ENCODE measurements at regions not wholly inside any gene's neighbourhood (a gene's known extent, or its start where the extent isn't known, plus 50 kb on each side); places are given as distances from the start of the nearest gene placed in this dataset.

- no peak for DNase-seq
These were observed 237.5 kb downstream of the ERMARD start for GRCh38 chr6:169988769-169989550.

- DNase-seq = no peak
These were observed 235.6 kb downstream of the ERMARD start for GRCh38 chr6:169986848-169987498.

- DNase-seq = no peak
These were observed 234.9 kb downstream of the ERMARD start for GRCh38 chr6:169986171-169986847.

GRCh38 chr6:169985121-169986015, 233.9 kb downstream of the ERMARD start:
- DNase-seq = no peak

- no peak for DNase-seq
These were observed 233.0 kb downstream of the ERMARD start for GRCh38 chr6:169984181-169985120.

- DNase-seq = no peak
These were observed 232.2 kb downstream of the ERMARD start for GRCh38 chr6:169983651-169984050.

GRCh38 chr6:169982461-169983386, 231.3 kb downstream of the ERMARD start:
- no peak for DNase-seq

GRCh38 chr6:169981969-169982368, 230.5 kb downstream of the ERMARD start:
- DNase-seq = no peak

GRCh38 chr6:169981568-169981967, 230.1 kb downstream of the ERMARD start:
- DNase-seq = no peak

GRCh38 chr6:169980826-169981450, 229.5 kb downstream of the ERMARD start:
- DNase-seq = no peak

- no peak for DNase-seq
These were observed 228.5 kb downstream of the ERMARD start for GRCh38 chr6:169979873-169980432.

- DNase-seq = no peak
These were observed 227.3 kb downstream of the ERMARD start for GRCh38 chr6:169978615-169979161.

- no peak for DNase-seq
These were observed 226.2 kb downstream of the ERMARD start for GRCh38 chr6:169977434-169978265.

- no peak for DNase-seq
These were observed 225.1 kb downstream of the ERMARD start for GRCh38 chr6:169976301-169977081.

GRCh38 chr6:169975701-169976100, 224.3 kb downstream of the ERMARD start:
- no peak for DNase-seq

- no peak for DNase-seq
These were observed 223.9 kb downstream of the ERMARD start for GRCh38 chr6:169975286-169975685.

GRCh38 chr6:169974663-169975062, 223.2 kb downstream of the ERMARD start:
- DNase-seq = no peak

Data from stimulated activated naive CD4-positive, alpha-beta T cell (primary cell).